ENCODE measurements at regions not wholly inside any gene's neighbourhood (a gene's known extent, or its start where the extent isn't known, plus 50 kb on each side); places are given as distances from the start of the nearest gene placed in this dataset.

DNA sequence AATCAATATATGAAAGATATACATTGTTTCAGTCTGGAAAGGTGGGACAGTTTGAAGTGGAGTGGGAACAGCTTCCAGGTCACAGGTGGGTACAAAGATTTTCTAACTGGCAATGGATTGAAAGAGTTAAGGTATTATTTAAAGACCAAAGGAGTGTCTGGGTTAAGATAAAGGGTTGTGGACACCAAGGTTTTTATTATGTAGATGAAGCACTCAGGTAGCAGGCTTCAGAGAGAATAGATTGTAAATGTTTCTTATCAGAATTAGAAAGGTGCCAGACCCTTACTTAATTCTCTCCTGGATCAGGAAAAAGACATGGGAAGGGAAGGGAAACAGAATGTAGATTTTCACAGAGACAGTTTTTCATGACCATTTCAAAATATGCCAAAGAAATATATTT is 1174.8 kb downstream of the MAT2B start:
- Histone ChIP-seq H4K20me1 (ENCODE audit: insufficient read depth, low read length) (no peaks in the 10 kb centered on the region), H3K79me2 (ENCODE audit: insufficient read depth, low read length) (no peaks in the 10 kb centered on the region), H3F3A (ENCODE audit: insufficient read depth, low read length) (no peaks in the 10 kb centered on the region), H3K36me3 (ENCODE audit: insufficient read depth, low read length) (no peaks in the 10 kb centered on the region), H3K9me2 (ENCODE audit: low read depth, low read length) (no peaks in the 10 kb centered on the region), H3K9ac (ENCODE audit: low read length) (no peak overlapping the region), H3K9me3 (ENCODE audit: low read length) (no peaks in the 10 kb centered on the region), H3K4me3 (ENCODE audit: low read depth, low read length, poor library complexity, severe bottlenecking) (no peak overlapping the region), H3K27ac (ENCODE audit: low read depth, low read length, poor library complexity, severe bottlenecking) (no peak overlapping the region), H2AFZ (ENCODE audit: low read length) (no peak overlapping the region), H3K27me3 (ENCODE audit: insufficient read depth, low read length) (no peaks in the 10 kb centered on the region), H3K4me2 (ENCODE audit: low read length) (no peak overlapping the region), H3K4me1 (ENCODE audit: insufficient read depth, low read length, severe bottlenecking) (no peaks in the 10 kb centered on the region)
- no peak for TF ChIP-seq CTCF (IDR thresholded peaks at IDR 0.05; ENCODE audit: low read length)
- TF ChIP-seq EZH2 (IDR thresholded peaks at IDR 0.05; ENCODE audit: borderline replicate concordance, low read length) = no peak

GRCh38 chr5:164680812-164681520 is 1175.5 kb downstream of the MAT2B start:
- H3K9me2 ChIP-seq (ENCODE audit: low read depth, low read length) = no peaks in the 10 kb centered on the region
- no peaks in the 10 kb centered on the region for H4K20me1 ChIP-seq (ENCODE audit: insufficient read depth, low read length)
- no peak overlapping the region for H3K9ac ChIP-seq (ENCODE audit: low read length)
- H3K4me3 ChIP-seq (ENCODE audit: low read depth, low read length, poor library complexity, severe bottlenecking) = no peak overlapping the region
- H3K9me3 ChIP-seq (ENCODE audit: low read length) = no peaks in the 10 kb centered on the region
- no peak overlapping the region for H2AFZ ChIP-seq (ENCODE audit: low read length)
- no peaks in the 10 kb centered on the region for H3K79me2 ChIP-seq (ENCODE audit: insufficient read depth, low read length)
- H3F3A ChIP-seq (ENCODE audit: insufficient read depth, low read length) = no peaks in the 10 kb centered on the region
- no peaks in the 10 kb centered on the region for H3K4me1 ChIP-seq (ENCODE audit: insufficient read depth, low read length, severe bottlenecking)
- H3K36me3 ChIP-seq (ENCODE audit: insufficient read depth, low read length) = no peaks in the 10 kb centered on the region
- TF ChIP-seq CTCF (IDR thresholded peaks at IDR 0.05; ENCODE audit: low read length) (no peak), EZH2 (IDR thresholded peaks at IDR 0.05; ENCODE audit: borderline replicate concordance, low read length) (no peak)
- no peak overlapping the region for H3K4me2 ChIP-seq (ENCODE audit: low read length)
- H3K27ac ChIP-seq (ENCODE audit: low read depth, low read length, poor library complexity, severe bottlenecking) = no peak overlapping the region
- H3K27me3 ChIP-seq (ENCODE audit: insufficient read depth, low read length) = no peaks in the 10 kb centered on the region

- Histone ChIP-seq H3K9ac (ENCODE audit: low read length) (no peak overlapping the region), H3K4me2 (ENCODE audit: low read length) (no peak overlapping the region), H2AFZ (ENCODE audit: low read length) (no peak overlapping the region), H3K27ac (ENCODE audit: low read depth, low read length, poor library complexity, severe bottlenecking) (no peak overlapping the region), H3K79me2 (ENCODE audit: insufficient read depth, low read length) (no peaks in the 10 kb centered on the region), H3F3A (ENCODE audit: insufficient read depth, low read length) (no peaks in the 10 kb centered on the region), H3K9me2 (ENCODE audit: low read depth, low read length) (no peaks in the 10 kb centered on the region), H3K4me1 (ENCODE audit: insufficient read depth, low read length, severe bottlenecking) (no peaks in the 10 kb centered on the region), H3K27me3 (ENCODE audit: insufficient read depth, low read length) (no peaks in the 10 kb centered on the region), H4K20me1 (ENCODE audit: insufficient read depth, low read length) (no peaks in the 10 kb centered on the region), H3K9me3 (ENCODE audit: low read length) (no peaks in the 10 kb centered on the region), H3K36me3 (ENCODE audit: insufficient read depth, low read length) (no peaks in the 10 kb centered on the region), H3K4me3 (ENCODE audit: low read depth, low read length, poor library complexity, severe bottlenecking) (no peak overlapping the region)
- no peak for TF ChIP-seq CTCF (IDR thresholded peaks at IDR 0.05; ENCODE audit: low read length)
- no peak for TF ChIP-seq EZH2 (IDR thresholded peaks at IDR 0.05; ENCODE audit: borderline replicate concordance, low read length)
Measured at GRCh38 chr5:164687391-164687790, 1182.0 kb downstream of the MAT2B start.
